ENCODE measurements at regions not wholly inside any gene's neighbourhood (a gene's known extent, or its start where the extent isn't known, plus 50 kb on each side); places are given as distances from the start of the nearest gene placed in this dataset.
A peak's percentile ranks its signal among the peaks of the same experiment; 100 is the strongest.

GRCh38 chr6:1526398-1527072, 83.2 kb upstream of the FOXC1 start:
- no peak for DNase-seq (ENCODE audit: low spot score)
- Histone ChIP-seq H3K27me3 (replicated peaks; ENCODE audit: insufficient read depth) (no peaks in the 10 kb centered on the region), H3K27ac (peak overlapping the region; percentile 55 to 58), H3K9me3 (no peaks in the 10 kb centered on the region), H3K4me3 (peak overlapping the region; percentile 40), H3K36me3 (no peaks in the 10 kb centered on the region), H3K4me1 (ENCODE audit: control insufficient read depth in 1 of 2, low read depth in 2 of 2) (peaks cover 13 to 27% of the 10 kb centered on the region in 2 donors)
- no peak for TF ChIP-seq CTCF (IDR thresholded peaks at IDR 0.05)
- ATAC-seq (ENCODE audit: insufficient number of reproducible peaks, low FRiP score, low read depth), result no peak

- Histone ChIP-seq H3K27ac (peak overlapping the region; percentile 55 to 58), H3K4me3 (peak overlapping the region; percentile 40), H3K9me3 (no peaks in the 10 kb centered on the region), H3K27me3 (replicated peaks; ENCODE audit: insufficient read depth) (no peaks in the 10 kb centered on the region), H3K36me3 (no peaks in the 10 kb centered on the region), H3K4me1 (ENCODE audit: control insufficient read depth in 1 of 2, low read depth in 2 of 2) (peaks cover 13 to 27% of the 10 kb centered on the region in 2 donors)
- DNase-seq (ENCODE audit: low spot score), result no peak
- no peak for TF ChIP-seq CTCF (IDR thresholded peaks at IDR 0.05)
- ATAC-seq (ENCODE audit: insufficient number of reproducible peaks, low FRiP score, low read depth), result no peak
These were observed 82.7 kb upstream of the FOXC1 start for GRCh38 chr6:1527073-1527457.

GRCh38 chr6:1535295-1535694, 74.4 kb upstream of the FOXC1 start:
- TF ChIP-seq CTCF (IDR thresholded peaks at IDR 0.05), result no peak
- Histone ChIP-seq H3K4me1 (ENCODE audit: control insufficient read depth in 1 of 2, low read depth in 2 of 2) (no peaks in the 10 kb centered on the region), H3K27ac (no peak overlapping the region), H3K9me3 (no peaks in the 10 kb centered on the region), H3K4me3 (no peak overlapping the region), H3K36me3 (no peaks in the 10 kb centered on the region), H3K27me3 (replicated peaks; ENCODE audit: insufficient read depth) (no peaks in the 10 kb centered on the region)
- no peak for DNase-seq (ENCODE audit: low spot score)
- ATAC-seq (ENCODE audit: insufficient number of reproducible peaks, low FRiP score, low read depth), result no peak

GRCh38 chr6:1536526-1537429, 72.9 kb upstream of the FOXC1 start:
- H3K36me3 ChIP-seq, result no peaks in the 10 kb centered on the region
- no peak for DNase-seq (ENCODE audit: low spot score)
- no peak for ATAC-seq (ENCODE audit: insufficient number of reproducible peaks, low FRiP score, low read depth)
- no peak overlapping the region for H3K4me3 ChIP-seq
- H3K27me3 ChIP-seq (replicated peaks; ENCODE audit: insufficient read depth), result no peaks in the 10 kb centered on the region
- H3K9me3 ChIP-seq, result no peaks in the 10 kb centered on the region
- H3K4me1 ChIP-seq (ENCODE audit: control insufficient read depth in 1 of 2, low read depth in 2 of 2), result no peaks in the 10 kb centered on the region
- H3K27ac ChIP-seq, result no peak overlapping the region
- no peak for TF ChIP-seq CTCF (IDR thresholded peaks at IDR 0.05)

GRCh38 chr6:1538369-1538768, 71.3 kb upstream of the FOXC1 start:
- no peak for TF ChIP-seq CTCF (IDR thresholded peaks at IDR 0.05)
- no peak overlapping the region for H3K27ac ChIP-seq
- no peaks in the 10 kb centered on the region for H3K9me3 ChIP-seq
- no peaks in the 10 kb centered on the region for H3K4me1 ChIP-seq (ENCODE audit: control insufficient read depth in 1 of 2, low read depth in 2 of 2)
- no peaks in the 10 kb centered on the region for H3K27me3 ChIP-seq (replicated peaks; ENCODE audit: insufficient read depth)
- DNase-seq (ENCODE audit: low spot score) (no peak), ATAC-seq (ENCODE audit: insufficient number of reproducible peaks, low FRiP score, low read depth) (no peak)
- no peaks in the 10 kb centered on the region for H3K36me3 ChIP-seq
- no peak overlapping the region for H3K4me3 ChIP-seq

Data from thoracic aorta (tissue), 2 donors.